GM23338 (cell line): ENCODE measurements at regions not wholly inside any gene's neighbourhood (a gene's known extent, or its start where the extent isn't known, plus 50 kb on each side); places are given as distances from the start of the nearest gene placed in this dataset.

Experiments used
- ATAC-seq: fragments of 200-7000 bp; cut with Tn5 transposase; 3 replicates; pipeline ENCODE4 v1.9.1; 2020
- DNase-seq: peaks from one replicate; pipeline ENCODE4 v3.0.0-alpha.2; 2015; ENCODE audit warnings: low spot score
- H2AFZ ChIP-seq: fragments of 200-600 bp; sonication (generic); 2 replicates; pipeline ENCODE4 v1.8.0; 2016; ENCODE audit warnings: antibody characterized with exemption, mild to moderate bottlenecking, moderate library complexity
- H3F3A ChIP-seq: fragments of 200-600 bp; sonication (generic); replicated peaks from 2 replicates; pipeline ENCODE4 v1.8.0; 2017; ENCODE audit warnings: antibody characterized with exemption, mixed run types, low read depth
- H3K27ac ChIP-seq: fragments of 200-600 bp; sonication (generic); 2 replicates; pipeline ENCODE4 v1.6.1; 2016; ENCODE audit warnings: low read depth
- H3K27me3 ChIP-seq: fragments of 200-600 bp; sonication (generic); 2 replicates; pipeline ENCODE4 v1.8.0; 2016; ENCODE audit warnings: mild to moderate bottlenecking, mixed run types, moderate library complexity; ENCODE audit not compliant: insufficient read depth
- H3K36me3 ChIP-seq: fragments of 200-600 bp; sonication (generic); 2 replicates; pipeline ENCODE4 v1.8.0; 2016; ENCODE audit warnings: mild to moderate bottlenecking; ENCODE audit not compliant: insufficient read depth
- H3K4me1 ChIP-seq: fragments of 200-600 bp; sonication (generic); 2 replicates; pipeline ENCODE4 v1.8.0; 2016; ENCODE audit warnings: mild to moderate bottlenecking, moderate library complexity; ENCODE audit not compliant: insufficient read depth
- H3K4me2 ChIP-seq: fragments of 200-600 bp; sonication (generic); 2 replicates; pipeline ENCODE4 v1.7.1; 2017; ENCODE audit warnings: mixed run types
- H3K4me3 ChIP-seq: fragments of 200-600 bp; sonication (generic); 2 replicates; pipeline ENCODE4 v1.6.1; 2016; ENCODE audit warnings: mixed run types
- H3K79me2 ChIP-seq: fragments of 200-600 bp; sonication (generic); replicated peaks from 2 replicates; pipeline ENCODE4 v1.8.0; 2017; ENCODE audit warnings: mild to moderate bottlenecking; ENCODE audit not compliant: insufficient read depth
- H3K9me2 ChIP-seq: fragments of 200-600 bp; sonication (generic); 2 replicates; pipeline ENCODE4 v1.8.0; 2017; ENCODE audit not compliant: insufficient read depth
- H4K20me1 ChIP-seq: fragments of 200-600 bp; sonication (generic); replicated peaks from 2 replicates; pipeline ENCODE4 v1.8.0; 2017; ENCODE audit warnings: mild to moderate bottlenecking; ENCODE audit not compliant: insufficient read depth
- H3K27ac Mint-ChIP-seq: 2 replicates; pipeline ENCODE4 v1.8.0; 2020; ENCODE audit warnings: inconsistent platforms, mild to moderate bottlenecking, moderate library complexity, mixed read lengths
- H3K27me3 Mint-ChIP-seq: 3 replicates; pipeline ENCODE4 v1.8.0; 2022; ENCODE audit warnings: low read depth, mild to moderate bottlenecking, moderate library complexity, mixed read lengths, inconsistent platforms; ENCODE audit not compliant: insufficient read depth, poor library complexity
- H3K36me3 Mint-ChIP-seq: 3 replicates; pipeline ENCODE4 v1.8.0; 2021; ENCODE audit warnings: low read depth, mild to moderate bottlenecking, inconsistent platforms, moderate library complexity, mixed read lengths
- H3K4me1 Mint-ChIP-seq: 3 replicates; pipeline ENCODE4 v1.8.0; 2020; ENCODE audit warnings: mild to moderate bottlenecking, inconsistent platforms, mixed read lengths
- H3K4me3 Mint-ChIP-seq: 3 replicates; pipeline ENCODE4 v1.8.0; 2021; ENCODE audit warnings: moderate library complexity, mild to moderate bottlenecking, inconsistent platforms, mixed read lengths
- H3K9me3 Mint-ChIP-seq: 3 replicates; pipeline ENCODE4 v1.8.0; 2020; ENCODE audit warnings: moderate library complexity, mild to moderate bottlenecking, inconsistent platforms, mixed read lengths
- CREB1 ChIP-seq: fragments of 250-450 bp; sonication (Bioruptor Pico); IDR thresholded peaks from 2 replicates; pipeline ENCODE4 v1.5.0; 2020; ENCODE audit warnings: low read depth, mild to moderate bottlenecking, moderate library complexity
- CTCF ChIP-seq, 2 experiments: fragments of 200-600 bp in 1 of 2; sonication (generic) in 1 of 2; conservative IDR thresholded peaks; 2 replicates each; pipeline versions ENCODE4 v1.5.1 to v1.6.1; 2016 to 2017; ENCODE audit warnings: antibody characterized with exemption in 2 of 2, low read depth in 2 of 2, mild to moderate bottlenecking in 2 of 2, moderate library complexity in 1 of 2
- ETS1 ChIP-seq: IDR thresholded peaks from 2 replicates; pipeline ENCODE4 v1.6.1; 2016; ENCODE audit warnings: antibody characterized with exemption
- EZH2 ChIP-seq: fragments of 200-600 bp; sonication (generic); IDR thresholded peaks from one replicate; pipeline ENCODE4 v1.8.0; 2017; ENCODE audit warnings: antibody characterized with exemption, mild to moderate bottlenecking, low read depth; ENCODE audit not compliant: unreplicated experiment
- EZH2phosphoT487 ChIP-seq: fragments of 200-600 bp; sonication (generic); IDR thresholded peaks from one replicate; pipeline ENCODE4 v1.8.1; 2018; ENCODE audit warnings: antibody characterized with exemption; ENCODE audit not compliant: unreplicated experiment
- JUNB ChIP-seq: IDR thresholded peaks from one replicate; pipeline ENCODE4 v1.6.1; 2016; ENCODE audit warnings: antibody characterized with exemption; ENCODE audit not compliant: unreplicated experiment
- NANOG ChIP-seq: IDR thresholded peaks from 2 replicates; pipeline ENCODE4 v1.6.1; 2016; ENCODE audit warnings: antibody characterized with exemption, borderline replicate concordance
- POLR2AphosphoS5 ChIP-seq: IDR thresholded peaks from 2 replicates; pipeline ENCODE4 v1.6.1; 2016; ENCODE audit warnings: antibody characterized with exemption, low read depth
- REST ChIP-seq: IDR thresholded peaks from one replicate; pipeline ENCODE4 v1.6.1; 2018; ENCODE audit warnings: antibody characterized with exemption; ENCODE audit not compliant: unreplicated experiment
- STAT1 ChIP-seq: IDR thresholded peaks from one replicate; pipeline ENCODE4 v1.6.1; 2016; ENCODE audit warnings: antibody characterized with exemption; ENCODE audit not compliant: unreplicated experiment
- ZNF114 ChIP-seq: fragments of 250-450 bp; sonication (Bioruptor Pico); IDR thresholded peaks from 2 replicates; pipeline ENCODE4 v1.5.0; 2020; ENCODE audit warnings: mild to moderate bottlenecking, moderate library complexity
- ZNF331 ChIP-seq: fragments of 250-450 bp; sonication (Bioruptor Pico); IDR thresholded peaks from 2 replicates; pipeline ENCODE4 v1.5.0; 2020; ENCODE audit warnings: low read depth, mild to moderate bottlenecking, moderate library complexity

- TF ChIP-seq STAT1 = no peak
- TF ChIP-seq ETS1 = no peak
Measured at GRCh38 chr10:9757176-9757575, 1260.5 kb upstream of the CELF2 start (continued).

GRCh38 chr10:9759596-9759995 is 1258.1 kb upstream of the CELF2 start:
- Histone ChIP-seq H4K20me1 (no peaks in the 10 kb centered on the region), H3F3A (no peaks in the 10 kb centered on the region), H3K27ac (no peak overlapping the region), H3K9me2 (peaks cover 5% of the 10 kb centered on the region; the same call in 1 of the 2 replicates), H3K27me3 (no peaks in the 10 kb centered on the region), H3K4me1 (no peaks in the 10 kb centered on the region), H2AFZ (no peak overlapping the region), H3K4me3 (no peak overlapping the region), H3K36me3 (no peaks in the 10 kb centered on the region), H3K4me2 (no peak overlapping the region), H3K79me2 (no peaks in the 10 kb centered on the region)
- no peak overlapping the region for H3K27ac Mint-ChIP-seq
- H3K4me3 Mint-ChIP-seq = no peak overlapping the region
- H3K36me3 Mint-ChIP-seq = peaks cover 3% of the 10 kb centered on the region; the same call in 2 of the 3 replicates
- ATAC-seq (no peak), DNase-seq (no peak)
- peaks cover 9% of the 10 kb centered on the region; the same call in 2 of the 3 replicates for H3K9me3 Mint-ChIP-seq
- H3K27me3 Mint-ChIP-seq = no peaks in the 10 kb centered on the region
- H3K4me1 Mint-ChIP-seq = no peaks in the 10 kb centered on the region
- no peak for TF ChIP-seq ZNF331 (CRISPR knock-in tag)

- Histone ChIP-seq H3K4me1 (no peaks in the 10 kb centered on the region), H2AFZ (no peak overlapping the region), H3K79me2 (no peaks in the 10 kb centered on the region), H4K20me1 (no peaks in the 10 kb centered on the region), H3K36me3 (no peaks in the 10 kb centered on the region), H3K27ac (no peak overlapping the region), H3F3A (no peaks in the 10 kb centered on the region), H3K27me3 (no peaks in the 10 kb centered on the region), H3K4me3 (no peak overlapping the region), H3K4me2 (no peak overlapping the region), H3K9me2 (peaks cover 1% of the 10 kb centered on the region; the same call in 1 of the 2 replicates)
- H3K4me1 Mint-ChIP-seq = no peaks in the 10 kb centered on the region
- H3K4me3 Mint-ChIP-seq = no peak overlapping the region
- peaks cover 3% of the 10 kb centered on the region; the same call in 2 of the 3 replicates for H3K36me3 Mint-ChIP-seq
- no peak overlapping the region for H3K27ac Mint-ChIP-seq
- peaks cover 9% of the 10 kb centered on the region; the same call in 2 of the 3 replicates for H3K9me3 Mint-ChIP-seq
- H3K27me3 Mint-ChIP-seq = no peaks in the 10 kb centered on the region
- DNase-seq = no peak
- no peak for ATAC-seq
- TF ChIP-seq STAT1 = no peak
- no peak for TF ChIP-seq REST
- TF ChIP-seq ETS1 = no peak
- no peak for TF ChIP-seq JUNB
- TF ChIP-seq EZH2 = no peak
- TF ChIP-seq ZNF114 (CRISPR knock-in tag) = no peak
- no peak for TF ChIP-seq EZH2phosphoT487
- no peak for TF ChIP-seq ZNF331 (CRISPR knock-in tag)
- no peak for TF ChIP-seq NANOG
- TF ChIP-seq CREB1 (CRISPR knock-in tag) = no peak
- TF ChIP-seq CTCF (conservative IDR thresholded peaks at IDR 0.05; ENCODE audit: low read depth in 2 of 2) = no peak
- TF ChIP-seq POLR2AphosphoS5 = no peak
Measured at GRCh38 chr10:9762966-9763656, 1254.6 kb upstream of the CELF2 start.
